GM12801 (cell line): ENCODE measurements at regions not wholly inside any gene's neighbourhood (a gene's known extent, or its start where the extent isn't known, plus 50 kb on each side); places are given as distances from the start of the nearest gene placed in this dataset.

Experiments
- TF ChIP-seq, protein P1 (sequence below): IDR thresholded peaks from one replicate; pipeline ENCODE4 v1.5.1; 2011; ENCODE audit warnings: control low read depth; ENCODE audit not compliant: insufficient read length; ENCODE audit errors: extremely low read depth

- TF ChIP-seq, protein P1, sequence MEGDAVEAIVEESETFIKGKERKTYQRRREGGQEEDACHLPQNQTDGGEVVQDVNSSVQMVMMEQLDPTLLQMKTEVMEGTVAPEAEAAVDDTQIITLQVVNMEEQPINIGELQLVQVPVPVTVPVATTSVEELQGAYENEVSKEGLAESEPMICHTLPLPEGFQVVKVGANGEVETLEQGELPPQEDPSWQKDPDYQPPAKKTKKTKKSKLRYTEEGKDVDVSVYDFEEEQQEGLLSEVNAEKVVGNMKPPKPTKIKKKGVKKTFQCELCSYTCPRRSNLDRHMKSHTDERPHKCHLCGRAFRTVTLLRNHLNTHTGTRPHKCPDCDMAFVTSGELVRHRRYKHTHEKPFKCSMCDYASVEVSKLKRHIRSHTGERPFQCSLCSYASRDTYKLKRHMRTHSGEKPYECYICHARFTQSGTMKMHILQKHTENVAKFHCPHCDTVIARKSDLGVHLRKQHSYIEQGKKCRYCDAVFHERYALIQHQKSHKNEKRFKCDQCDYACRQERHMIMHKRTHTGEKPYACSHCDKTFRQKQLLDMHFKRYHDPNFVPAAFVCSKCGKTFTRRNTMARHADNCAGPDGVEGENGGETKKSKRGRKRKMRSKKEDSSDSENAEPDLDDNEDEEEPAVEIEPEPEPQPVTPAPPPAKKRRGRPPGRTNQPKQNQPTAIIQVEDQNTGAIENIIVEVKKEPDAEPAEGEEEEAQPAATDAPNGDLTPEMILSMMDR = no peak
Observed at GRCh38 chr7:120165227-120165626, 107.7 kb upstream of the KCND2 start.

DNA sequence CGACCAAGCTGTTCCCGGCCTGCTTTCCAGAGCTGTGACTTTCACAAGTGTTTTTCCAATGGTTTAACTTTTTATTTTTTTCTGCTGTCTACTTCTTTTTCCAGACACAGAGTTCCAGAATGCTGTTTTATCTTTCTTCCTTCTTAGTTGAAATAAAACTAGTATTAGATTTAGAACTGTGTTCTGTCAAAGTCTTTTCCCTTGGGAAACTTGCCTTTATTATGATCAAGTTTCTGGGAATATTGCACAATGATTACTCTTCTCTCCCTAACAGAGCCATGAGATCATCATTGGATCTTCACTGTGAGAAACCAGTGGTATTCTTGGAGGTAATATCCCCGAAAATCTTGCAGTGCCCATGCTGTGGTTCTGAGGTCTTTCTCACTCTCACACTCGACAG lies 104.9 kb upstream of the KCND2 start:
- TF ChIP-seq, protein P1 = no peak

DNA sequence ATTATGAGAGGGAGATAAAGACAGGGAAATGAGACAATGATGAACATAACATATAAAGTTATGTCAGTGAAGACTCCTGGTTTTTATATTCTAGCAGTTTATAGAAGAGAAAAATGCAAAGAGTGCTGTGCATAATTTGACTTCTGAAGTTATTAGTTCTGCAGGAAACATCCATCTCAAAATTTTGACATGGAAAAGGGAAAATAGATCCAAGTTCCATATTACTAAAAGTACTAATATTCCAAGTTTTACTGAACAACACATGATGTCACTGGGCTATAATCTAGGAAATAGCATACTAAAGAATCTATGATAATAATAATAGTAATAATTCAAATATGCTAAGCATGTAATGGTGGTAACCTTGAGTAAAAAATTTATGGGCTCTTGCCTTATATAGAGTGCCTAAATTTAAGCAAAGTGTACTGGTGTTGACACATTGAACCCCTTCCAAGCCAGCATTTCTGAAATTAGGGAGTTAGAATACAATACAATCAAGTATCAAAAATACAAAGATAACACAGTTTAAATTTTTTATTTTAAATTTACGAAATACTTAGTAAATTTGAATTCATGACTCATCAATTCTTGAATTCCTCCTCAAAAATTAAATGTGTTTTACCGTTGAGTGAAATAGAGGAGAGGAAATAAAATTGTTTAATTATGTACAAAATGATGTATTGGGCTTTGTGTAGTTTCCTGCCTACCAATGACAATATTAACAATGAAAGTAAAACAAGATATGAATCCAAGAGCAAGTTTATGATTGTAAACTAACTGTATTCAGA lies 102.8 kb upstream of the KCND2 start:
- TF ChIP-seq, protein P1 = no peak

DNA sequence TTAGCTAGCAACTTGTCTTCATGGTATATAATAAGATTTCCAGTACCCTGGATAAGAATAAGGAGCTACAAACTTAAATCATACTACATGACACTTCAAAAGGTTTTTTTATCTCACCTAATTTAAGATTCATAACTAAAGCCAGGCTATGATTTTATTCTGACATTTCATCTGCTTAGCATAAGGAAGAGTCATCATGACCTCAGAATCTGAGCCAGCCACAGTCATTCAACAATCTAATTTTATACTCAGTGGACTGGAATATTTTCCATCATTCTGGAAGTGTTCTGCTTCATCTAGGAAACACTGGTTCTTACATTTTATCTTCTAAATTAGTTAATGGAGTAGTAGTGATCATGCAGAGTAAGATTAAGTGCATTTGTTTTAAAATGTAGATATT lies 102.1 kb upstream of the KCND2 start:
- TF ChIP-seq, protein P1 = no peak

- TF ChIP-seq, protein P1 = no peak
Observed at GRCh38 chr7:120171406-120171805, 101.6 kb upstream of the KCND2 start.

- TF ChIP-seq, protein P1 = no peak
Observed at GRCh38 chr7:120180221-120180620, 92.8 kb upstream of the KCND2 start.

DNA sequence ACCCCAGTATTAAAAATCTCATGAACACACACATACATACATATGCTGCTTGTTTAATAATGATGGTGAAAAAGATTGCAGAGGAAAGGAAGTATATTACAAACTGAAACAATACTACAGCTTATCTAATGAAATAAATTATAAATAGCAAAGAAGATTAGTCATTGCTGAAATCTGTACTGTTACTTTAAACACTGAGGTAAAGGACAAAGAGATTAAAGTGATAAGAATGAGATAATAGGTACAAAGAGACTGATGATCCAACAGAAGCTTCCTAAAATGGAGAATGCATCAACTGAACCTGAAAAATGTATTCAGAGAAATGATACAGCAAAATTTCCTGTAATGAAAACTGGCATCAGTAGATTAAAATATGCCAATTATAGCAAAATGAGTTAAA lies 91.5 kb upstream of the KCND2 start:
- TF ChIP-seq, protein P1 = no peak
